Mesenchymal stem cell (in vitro differentiated cells and primary cell): ENCODE measurements at regions not wholly inside any gene's neighbourhood (a gene's known extent, or its start where the extent isn't known, plus 50 kb on each side); places are given as distances from the start of the nearest gene placed in this dataset.
A peak's percentile ranks its signal among the peaks of the same experiment; 100 is the strongest.

ENCODE experiments used
- DNase-seq: peaks from one replicate; pipeline ENCODE4 v3.0.0-alpha.2; 2013
- H2AFZ ChIP-seq: one replicate; pipeline ENCODE4 v1.6.1; 2013; ENCODE audit warnings: low read depth, mild to moderate bottlenecking, control low read depth, inconsistent platforms, low read length, moderate library complexity
- H2AK5ac ChIP-seq: 2 replicates; pipeline ENCODE4 v1.6.1; 2013; ENCODE audit warnings: low read length, moderate library complexity, mild to moderate bottlenecking, inconsistent platforms; ENCODE audit not compliant: severe bottlenecking
- H2BK120ac ChIP-seq: one replicate; pipeline ENCODE4 v1.6.1; 2013; ENCODE audit warnings: low read depth, mild to moderate bottlenecking, inconsistent platforms, low read length, moderate library complexity
- H2BK12ac ChIP-seq, 2 experiments: one replicate each; pipeline ENCODE4 v1.6.1; 2013; ENCODE audit warnings: inconsistent platforms in 2 of 2, low read length in 2 of 2, mild to moderate bottlenecking in 2 of 2, moderate library complexity in 2 of 2, control low read depth in 1 of 2
- H2BK15ac ChIP-seq: one replicate; pipeline ENCODE4 v1.6.1; 2013; ENCODE audit warnings: mild to moderate bottlenecking, low read depth, inconsistent platforms; ENCODE audit not compliant: poor library complexity, severe bottlenecking
- H2BK5ac ChIP-seq: 2 replicates; pipeline ENCODE4 v1.6.1; 2013; ENCODE audit warnings: low read depth, mild to moderate bottlenecking, low read length, control low read depth, inconsistent platforms; ENCODE audit not compliant: poor library complexity, severe bottlenecking
- H3K14ac ChIP-seq, 2 experiments: one replicate each; pipeline ENCODE4 v1.6.1; 2013; ENCODE audit warnings: inconsistent platforms in 2 of 2, low read length in 2 of 2, control low read depth in 1 of 2, mild to moderate bottlenecking in 1 of 2, moderate library complexity in 1 of 2
- H3K18ac ChIP-seq, 2 experiments: one replicate each; pipeline ENCODE4 v1.6.1; 2013; ENCODE audit warnings: inconsistent platforms in 2 of 2, low read length in 2 of 2, control low read depth in 1 of 2, low read depth in 1 of 2, mild to moderate bottlenecking in 1 of 2
- H3K23ac ChIP-seq, 2 experiments: one replicate each; pipeline ENCODE4 v1.6.1; 2013; ENCODE audit warnings: inconsistent platforms in 2 of 2, low read length in 2 of 2, mild to moderate bottlenecking in 2 of 2, moderate library complexity in 2 of 2, control low read depth in 1 of 2
- H3K27ac ChIP-seq: 2 replicates; pipeline ENCODE4 v1.5.1; 2013; ENCODE audit warnings: mild to moderate bottlenecking, moderate library complexity, low read length, control low read depth, inconsistent platforms; ENCODE audit not compliant: poor library complexity, severe bottlenecking
- H3K27me3 ChIP-seq, 2 experiments: 2 replicates each; pipeline versions ENCODE4 v1.6.1 to v1.7.0; 2013; ENCODE audit warnings: low read length in 2 of 2, mild to moderate bottlenecking in 2 of 2, moderate library complexity in 2 of 2, control low read depth in 1 of 2, inconsistent platforms in 1 of 2; ENCODE audit not compliant: control insufficient read depth in 1 of 2, insufficient read depth in 1 of 2
- H3K36me3 ChIP-seq, 2 experiments: 2 replicates each; pipeline versions ENCODE4 v1.6.1 to v1.7.0; 2013; ENCODE audit warnings: low read length in 2 of 2, control low read depth in 1 of 2, inconsistent platforms in 1 of 2, low read depth in 1 of 2, mild to moderate bottlenecking in 1 of 2; ENCODE audit not compliant: insufficient read depth in 2 of 2, control insufficient read depth in 1 of 2
- H3K4ac ChIP-seq, 2 experiments: one replicate each; pipeline ENCODE4 v1.6.1; 2013; ENCODE audit warnings: inconsistent platforms in 2 of 2, low read length in 2 of 2, mild to moderate bottlenecking in 2 of 2, moderate library complexity in 2 of 2, control low read depth in 1 of 2, low read depth in 1 of 2
- H3K4me1 ChIP-seq: 2 replicates; pipeline ENCODE4 v1.6.1; 2013; ENCODE audit warnings: low read depth, low read length, control low read depth; ENCODE audit not compliant: control insufficient read depth, insufficient read depth
- H3K4me2 ChIP-seq: 2 replicates; pipeline ENCODE4 v1.6.1; 2013; ENCODE audit warnings: low read length, mild to moderate bottlenecking, inconsistent platforms; ENCODE audit not compliant: poor library complexity, severe bottlenecking
- H3K4me3 ChIP-seq, 2 experiments: 2 replicates each; pipeline versions ENCODE4 v1.5.1 to v1.7.0; 2013; ENCODE audit warnings: low read length in 2 of 2, mild to moderate bottlenecking in 2 of 2, control low read depth in 1 of 2, low read depth in 1 of 2; ENCODE audit not compliant: insufficient read depth in 1 of 2
- H3K79me1 ChIP-seq: replicated peaks from 2 replicates; pipeline ENCODE4 v1.6.1; 2013; ENCODE audit warnings: mild to moderate bottlenecking, control low read depth, low read length, inconsistent platforms; ENCODE audit not compliant: poor library complexity, severe bottlenecking
- H3K9ac ChIP-seq: 2 replicates; pipeline ENCODE4 v1.7.0; 2013; ENCODE audit warnings: mild to moderate bottlenecking, low read length, moderate library complexity
- H3K9me3 ChIP-seq: 2 replicates; pipeline ENCODE4 v1.7.0; 2013; ENCODE audit warnings: mild to moderate bottlenecking, low read length; ENCODE audit not compliant: control insufficient read depth
- H4K8ac ChIP-seq: one replicate; pipeline ENCODE4 v1.6.1; 2013; ENCODE audit warnings: inconsistent platforms, mild to moderate bottlenecking, low read length, moderate library complexity
- H4K91ac ChIP-seq: one replicate; pipeline ENCODE4 v1.6.1; 2013; ENCODE audit warnings: mild to moderate bottlenecking, low read length, inconsistent platforms
- WGBS: methylation state at CpG from one replicate; pipeline ENCODE4 v1.1.7; 2013; ENCODE audit warnings: mixed read lengths; 5-methylcytosine and 5-hydroxymethylcytosine counted together

- H2BK120ac ChIP-seq: no peak overlapping the region
- H3K27me3 ChIP-seq: no peaks in the 10 kb centered on the region
- no peak overlapping the region for H4K91ac ChIP-seq
- no peak overlapping the region for H2AK5ac ChIP-seq
- no peak overlapping the region for H3K4me3 ChIP-seq
- H2BK15ac ChIP-seq: no peak overlapping the region
- H3K9ac ChIP-seq: no peak overlapping the region
- no peak overlapping the region for H3K23ac ChIP-seq
- peak overlapping the region in 1 of 2 experiments; percentile 75 for H3K14ac ChIP-seq
- H2BK12ac ChIP-seq: no peak overlapping the region
- no peak overlapping the region for H2BK5ac ChIP-seq
- H2AFZ ChIP-seq: no peak overlapping the region
- no peak overlapping the region for H4K8ac ChIP-seq
- peaks cover 4% of the 10 kb centered on the region for H3K4me1 ChIP-seq
- H3K36me3 ChIP-seq: no peaks in the 10 kb centered on the region
- DNase-seq: no peak
- H3K4ac ChIP-seq: no peak overlapping the region
- H3K27ac ChIP-seq: no peak overlapping the region
- no peak overlapping the region for H3K18ac ChIP-seq
- H3K9me3 ChIP-seq: no peaks in the 10 kb centered on the region
- peaks cover 45% of the 10 kb centered on the region for H3K79me1 ChIP-seq
- H3K4me2 ChIP-seq: no peak overlapping the region
Measured at GRCh38 chr2:134164306-134164705, 89.6 kb upstream of the MGAT5 start.

GRCh38 chr2:134167015-134167414, 86.9 kb upstream of the MGAT5 start:
- Histone ChIP-seq H3K36me3 (no peaks in the 10 kb centered on the region), H3K23ac (no peak overlapping the region), H3K14ac (no peak overlapping the region), H2BK5ac (no peak overlapping the region), H3K4ac (no peak overlapping the region), H2BK120ac (no peak overlapping the region), H3K4me3 (no peak overlapping the region), H4K91ac (no peak overlapping the region), H3K4me1 (no peaks in the 10 kb centered on the region), H3K79me1 (peaks cover 35% of the 10 kb centered on the region), H2AK5ac (no peak overlapping the region), H2BK12ac (no peak overlapping the region), H3K27ac (no peak overlapping the region), H2AFZ (no peak overlapping the region), H3K9ac (no peak overlapping the region), H3K18ac (no peak overlapping the region), H3K4me2 (no peak overlapping the region), H2BK15ac (no peak overlapping the region), H4K8ac (no peak overlapping the region), H3K27me3 (no peaks in the 10 kb centered on the region), H3K9me3 (no peaks in the 10 kb centered on the region)
- WGBS: 90% methylated on average over 2 of the region's 3 CpGs
- peak; percentile 66 for DNase-seq

- Histone ChIP-seq H3K4me3 (no peak overlapping the region), H3K36me3 (no peaks in the 10 kb centered on the region), H3K4me1 (peaks cover under 1% of the 10 kb centered on the region), H3K27ac (no peak overlapping the region), H3K14ac (no peak overlapping the region), H2BK15ac (no peak overlapping the region), H2AK5ac (no peak overlapping the region), H4K8ac (no peak overlapping the region), H3K23ac (no peak overlapping the region), H3K79me1 (peaks cover 26% of the 10 kb centered on the region), H2BK12ac (no peak overlapping the region), H4K91ac (no peak overlapping the region), H3K4me2 (no peak overlapping the region), H3K9me3 (no peaks in the 10 kb centered on the region), H3K18ac (no peak overlapping the region), H2AFZ (no peak overlapping the region), H3K4ac (no peak overlapping the region), H3K9ac (no peak overlapping the region), H2BK5ac (no peak overlapping the region), H2BK120ac (no peak overlapping the region), H3K27me3 (no peaks in the 10 kb centered on the region)
- 100% methylated on average over 2 of the region's 3 CpGs for WGBS
- DNase-seq: no peak
Measured at GRCh38 chr2:134169788-134170187, 84.1 kb upstream of the MGAT5 start.

- Histone ChIP-seq H2AK5ac (no peak overlapping the region), H3K18ac (no peak overlapping the region), H3K9ac (no peak overlapping the region), H2AFZ (no peak overlapping the region), H3K23ac (no peak overlapping the region), H2BK5ac (no peak overlapping the region), H3K4me2 (no peak overlapping the region), H3K79me1 (peaks cover 23% of the 10 kb centered on the region), H4K91ac (no peak overlapping the region), H3K4me3 (no peak overlapping the region), H3K36me3 (no peaks in the 10 kb centered on the region), H2BK12ac (no peak overlapping the region), H4K8ac (no peak overlapping the region), H3K27me3 (no peaks in the 10 kb centered on the region), H3K4me1 (peaks cover 2% of the 10 kb centered on the region), H3K4ac (no peak overlapping the region), H2BK15ac (no peak overlapping the region), H3K27ac (no peak overlapping the region), H2BK120ac (no peak overlapping the region), H3K14ac (no peak overlapping the region), H3K9me3 (no peaks in the 10 kb centered on the region)
- WGBS: no CpG with 5 or more reads among the region's 3 CpGs
- DNase-seq: no peak
Measured at GRCh38 chr2:134170294-134170693, 83.6 kb upstream of the MGAT5 start.
